HAP-1 (cell line): ENCODE measurements at regions not wholly inside any gene's neighbourhood (a gene's known extent, or its start where the extent isn't known, plus 50 kb on each side); places are given as distances from the start of the nearest gene placed in this dataset.

Experiments
- DNase-seq, 2 experiments: peaks; one replicate each; pipeline ENCODE4 v3.0.0-alpha.2; 2016 to 2020; ENCODE audit warnings: low spot score in 2 of 2
- H3K27me3 ChIP-seq: fragments of 250-450 bp; sonication (Bioruptor Pico); 2 replicates; pipeline ENCODE4 v1.5.1; 2020; ENCODE audit warnings: low read depth, mild to moderate bottlenecking, moderate library complexity
- H3K36me3 ChIP-seq: fragments of 250-450 bp; sonication (Bioruptor Pico); replicated peaks from 2 replicates; pipeline ENCODE4 v1.5.1; 2020; ENCODE audit warnings: mild to moderate bottlenecking
- H3K4me1 ChIP-seq: fragments of 250-450 bp; sonication (Bioruptor Pico); 2 replicates; pipeline ENCODE4 v1.5.1; 2020; ENCODE audit warnings: mild to moderate bottlenecking
- H3K4me3 ChIP-seq: fragments of 250-450 bp; sonication (Bioruptor Pico); 2 replicates; pipeline ENCODE4 v1.5.1; 2020; ENCODE audit warnings: mild to moderate bottlenecking, moderate library complexity
- H3K9me3 ChIP-seq: fragments of 250-450 bp; sonication (Bioruptor Pico); 2 replicates; pipeline ENCODE4 v1.5.1; 2020; ENCODE audit warnings: mild to moderate bottlenecking, moderate library complexity
- in situ Hi-C: fragments of 300-500 bp; cut with MboI; formaldehyde crosslinking; loops from 3 replicates; pipeline ENCODE4 v1.14.3; 2020; ENCODE audit warnings: low sequenced_read_pairs, inconsistent platforms, mixed read lengths

DNA sequence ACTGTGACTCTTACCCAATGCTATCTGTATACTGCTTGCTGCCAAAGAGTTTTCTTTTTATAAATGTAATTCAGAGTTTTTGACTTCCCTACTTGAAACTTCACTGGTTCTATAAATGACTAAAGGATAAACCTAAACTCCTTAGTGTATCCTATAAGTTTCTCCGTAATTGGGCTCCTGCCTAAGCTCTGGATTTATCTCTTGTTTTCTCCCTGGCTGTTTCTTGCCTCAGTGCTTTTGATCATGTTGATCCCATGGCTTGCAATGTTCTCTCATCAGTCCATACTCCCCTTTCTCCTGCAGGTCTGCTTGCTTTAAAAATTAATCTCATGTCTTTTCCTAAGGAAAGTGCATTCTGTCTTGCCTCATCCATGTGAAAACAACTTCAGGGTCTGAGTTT is 1543.1 kb upstream of the IGFBP7 start:
- H3K27me3 ChIP-seq, result no peaks in the 10 kb centered on the region
- in situ Hi-C loops, result no loop called here
- no peak for DNase-seq
- H3K9me3 ChIP-seq, result no peaks in the 10 kb centered on the region
- H3K36me3 ChIP-seq, result no peaks in the 10 kb centered on the region
- no peak overlapping the region for H3K4me3 ChIP-seq
- H3K4me1 ChIP-seq, result no peaks in the 10 kb centered on the region

GRCh38 chr4:58649226-58649625 is 1539.0 kb upstream of the IGFBP7 start:
- H3K36me3 ChIP-seq, result no peaks in the 10 kb centered on the region
- no peaks in the 10 kb centered on the region for H3K4me1 ChIP-seq
- in situ Hi-C loops, result no loop called here
- no peak overlapping the region for H3K4me3 ChIP-seq
- H3K9me3 ChIP-seq, result no peaks in the 10 kb centered on the region
- DNase-seq, result no peak
- no peaks in the 10 kb centered on the region for H3K27me3 ChIP-seq

DNA sequence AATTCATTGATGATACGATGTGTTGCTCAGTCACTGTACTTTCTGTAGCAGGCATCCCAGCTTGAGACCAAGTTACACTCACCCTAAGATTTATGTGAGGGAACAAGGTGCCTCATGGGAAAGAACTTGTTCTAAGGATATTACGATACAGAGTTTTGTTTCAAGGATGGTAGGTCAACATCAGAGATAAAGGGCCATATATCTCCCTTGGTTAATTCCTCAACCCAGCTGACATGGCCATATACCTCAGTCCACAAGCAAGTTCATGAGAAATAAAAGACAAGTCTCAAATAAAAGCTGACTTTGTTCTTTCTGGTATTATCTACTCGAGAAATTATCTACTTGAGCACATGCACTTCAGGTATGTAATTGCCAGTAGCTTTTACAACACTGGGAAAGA is 1535.9 kb upstream of the IGFBP7 start:
- Histone ChIP-seq H3K36me3 (no peaks in the 10 kb centered on the region), H3K27me3 (no peaks in the 10 kb centered on the region)
- in situ Hi-C loops, result no loop called here

GRCh38 chr4:58644549-58644948 is 1534.4 kb upstream of the IGFBP7 start:
- H3K9me3 ChIP-seq, result no peaks in the 10 kb centered on the region
- no peak overlapping the region for H3K4me3 ChIP-seq
- no peaks in the 10 kb centered on the region for H3K27me3 ChIP-seq
- no peaks in the 10 kb centered on the region for H3K4me1 ChIP-seq
- in situ Hi-C loops, result no loop called here
- DNase-seq, result no peak
- H3K36me3 ChIP-seq, result no peaks in the 10 kb centered on the region

More for the DNA sequence above, 1535.9 kb upstream of the IGFBP7 start:
- no peaks in the 10 kb centered on the region for H3K9me3 ChIP-seq
- H3K4me1 ChIP-seq, result no peaks in the 10 kb centered on the region
- DNase-seq, result no peak
- H3K4me3 ChIP-seq, result no peak overlapping the region

DNA sequence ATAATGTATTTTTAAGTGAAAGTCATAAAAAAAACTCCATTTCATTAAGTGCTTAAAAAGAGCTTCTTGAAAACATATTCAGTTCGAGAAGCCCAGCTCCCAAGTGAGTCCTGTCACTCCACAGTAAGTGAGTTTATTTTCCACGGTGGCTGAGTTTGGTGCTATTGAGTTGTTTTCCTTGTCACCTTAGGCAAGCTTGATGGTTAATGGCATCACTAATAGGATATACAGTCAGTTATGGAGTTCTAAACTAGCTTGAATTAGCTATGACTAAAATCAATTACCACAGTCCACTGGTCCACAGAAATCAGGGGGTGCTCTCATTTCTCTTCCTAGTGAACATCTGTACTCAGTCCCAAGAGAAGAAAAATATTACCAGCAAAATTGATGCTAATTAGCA is 1526.2 kb upstream of the IGFBP7 start:
- no peak overlapping the region for H3K4me3 ChIP-seq
- H3K4me1 ChIP-seq, result peaks cover 11% of the 10 kb centered on the region
- in situ Hi-C loops, result no loop called here
- no peak for DNase-seq
- no peaks in the 10 kb centered on the region for H3K9me3 ChIP-seq
- no peaks in the 10 kb centered on the region for H3K36me3 ChIP-seq
- H3K27me3 ChIP-seq, result no peaks in the 10 kb centered on the region

GRCh38 chr4:58617226-58617625 is 1507.0 kb upstream of the IGFBP7 start:
- Histone ChIP-seq H3K27me3 (no peaks in the 10 kb centered on the region), H3K36me3 (no peaks in the 10 kb centered on the region), H3K4me1 (no peaks in the 10 kb centered on the region), H3K4me3 (no peak overlapping the region), H3K9me3 (no peaks in the 10 kb centered on the region; the same call in 1 of the 2 replicates)
- in situ Hi-C loops, result no loop called here
- DNase-seq, result no peak

- in situ Hi-C loops, result no loop called here
- no peaks in the 10 kb centered on the region for H3K27me3 ChIP-seq
- no peak for DNase-seq
- H3K4me3 ChIP-seq, result no peak overlapping the region
- H3K36me3 ChIP-seq, result no peaks in the 10 kb centered on the region
- no peaks in the 10 kb centered on the region for H3K4me1 ChIP-seq
- H3K9me3 ChIP-seq, result no peaks in the 10 kb centered on the region
These were observed 1500.8 kb upstream of the IGFBP7 start for GRCh38 chr4:58611012-58611411.

DNA sequence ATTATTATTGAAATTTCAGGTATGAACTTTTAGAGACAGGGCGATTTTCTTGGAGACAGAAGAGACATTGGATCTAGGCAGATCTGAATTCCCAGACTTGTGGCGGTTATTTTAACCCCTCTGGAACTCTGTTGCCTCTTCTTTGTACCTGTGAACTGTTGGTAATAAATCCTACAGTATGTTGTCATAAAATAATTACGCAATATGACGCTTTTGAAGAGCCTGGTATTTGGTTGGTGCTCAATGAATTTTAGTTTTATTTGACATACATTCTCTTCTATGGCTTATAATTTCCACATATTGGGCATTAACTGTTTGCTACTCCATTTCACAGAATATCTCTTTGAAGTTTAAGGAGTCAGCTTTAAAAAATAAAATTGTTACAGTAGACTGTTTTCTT is 1496.1 kb upstream of the IGFBP7 start:
- no peak for DNase-seq
- in situ Hi-C loops, result no loop called here

GRCh38 chr4:58603951-58604350 is 1493.8 kb upstream of the IGFBP7 start:
- no peak for DNase-seq
- in situ Hi-C loops, result no loop called here
- peaks cover 16% of the 10 kb centered on the region for H3K4me1 ChIP-seq
- H3K9me3 ChIP-seq, result no peaks in the 10 kb centered on the region
- H3K27me3 ChIP-seq, result no peaks in the 10 kb centered on the region
- no peaks in the 10 kb centered on the region for H3K36me3 ChIP-seq
- no peak overlapping the region for H3K4me3 ChIP-seq

More for the DNA sequence above, 1496.1 kb upstream of the IGFBP7 start:
- Histone ChIP-seq H3K9me3 (no peaks in the 10 kb centered on the region), H3K36me3 (no peaks in the 10 kb centered on the region), H3K4me3 (no peak overlapping the region), H3K27me3 (no peaks in the 10 kb centered on the region), H3K4me1 (peaks cover 16% of the 10 kb centered on the region)

DNA sequence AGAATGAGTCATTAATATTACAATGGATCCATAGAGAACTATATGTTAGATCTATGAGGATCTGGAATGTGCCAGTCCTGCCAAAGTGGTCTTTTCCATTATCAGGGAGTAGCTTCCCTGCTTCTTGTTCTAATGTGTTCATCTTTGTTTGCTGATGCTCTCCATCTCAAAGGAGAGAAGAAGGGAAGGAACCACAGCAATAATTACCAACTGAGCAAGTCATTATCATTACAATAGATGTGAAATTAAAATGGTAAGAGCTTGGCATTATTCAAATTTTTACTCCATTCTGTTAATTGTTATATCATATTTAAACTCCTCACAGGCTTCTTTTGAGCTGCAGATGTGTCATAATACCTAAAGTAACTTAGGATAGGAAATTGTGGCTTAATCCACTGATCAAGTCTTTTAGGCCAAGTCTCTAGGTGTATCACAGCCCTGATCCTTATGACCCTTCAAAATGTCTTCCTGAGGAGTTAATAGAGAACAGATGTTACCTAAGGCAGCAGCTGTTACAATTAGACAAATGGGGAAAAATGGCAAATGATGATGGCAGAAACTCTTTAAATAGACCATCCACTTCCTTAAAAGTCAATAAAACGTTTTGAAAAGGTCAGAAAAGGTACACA is 1492.7 kb upstream of the IGFBP7 start:
- DNase-seq, result peak; percentile 57 to 93
- Histone ChIP-seq H3K4me1 (peaks cover 16% of the 10 kb centered on the region), H3K27me3 (no peaks in the 10 kb centered on the region), H3K9me3 (no peaks in the 10 kb centered on the region), H3K4me3 (no peak overlapping the region), H3K36me3 (no peaks in the 10 kb centered on the region)
- in situ Hi-C loops, result no loop called here

GRCh38 chr4:58602022-58602421 is 1491.8 kb upstream of the IGFBP7 start:
- Histone ChIP-seq H3K9me3 (no peaks in the 10 kb centered on the region), H3K4me1 (peaks cover 21% of the 10 kb centered on the region), H3K27me3 (no peaks in the 10 kb centered on the region), H3K4me3 (no peak overlapping the region), H3K36me3 (no peaks in the 10 kb centered on the region)
- in situ Hi-C loops, result no loop called here
- peak in 1 of 2 experiments; percentile 59 for DNase-seq

DNA sequence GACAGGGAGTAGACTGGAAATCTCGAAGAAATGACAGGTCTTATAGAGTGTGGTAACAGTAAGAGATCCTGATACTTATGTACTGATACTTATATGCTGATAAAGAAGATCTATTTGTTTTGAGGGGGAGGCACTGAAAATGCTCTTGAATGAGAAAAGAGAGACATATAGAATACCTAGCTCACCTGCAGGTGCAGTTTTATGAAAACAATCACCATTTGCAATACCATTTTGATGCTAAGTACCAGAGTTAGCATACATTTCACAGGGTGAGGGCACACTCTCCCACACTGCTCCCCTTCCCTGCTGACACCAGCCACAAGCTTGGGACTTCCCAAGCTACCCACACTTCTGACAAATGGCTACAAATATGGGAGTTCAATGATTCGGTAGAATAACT is 1490.1 kb upstream of the IGFBP7 start:
- DNase-seq, result no peak
- H3K9me3 ChIP-seq, result no peaks in the 10 kb centered on the region
- in situ Hi-C loops, result no loop called here
- H3K36me3 ChIP-seq, result no peaks in the 10 kb centered on the region
- no peaks in the 10 kb centered on the region for H3K27me3 ChIP-seq
- H3K4me3 ChIP-seq, result no peak overlapping the region
- H3K4me1 ChIP-seq, result peaks cover 28% of the 10 kb centered on the region

DNA sequence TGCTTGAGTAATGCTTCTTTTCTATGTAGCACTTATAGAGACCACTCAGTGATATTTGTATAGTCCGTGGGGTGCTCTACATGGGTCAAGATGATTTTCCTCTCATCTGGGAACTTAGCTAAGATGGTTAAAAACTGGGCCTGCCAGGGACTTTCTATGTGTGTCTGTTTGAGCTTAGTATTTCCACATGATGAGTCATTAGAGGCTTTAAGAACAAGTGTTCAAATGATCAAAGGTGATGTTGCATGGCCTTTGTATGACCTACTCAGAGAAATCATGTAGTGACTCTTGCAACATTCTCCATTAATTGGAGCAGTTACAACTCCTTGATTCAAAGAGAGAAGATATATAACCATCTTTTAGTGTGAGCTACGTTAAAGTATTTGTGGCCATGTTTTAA is 1480.5 kb upstream of the IGFBP7 start:
- in situ Hi-C loops, result no loop called here

DNA sequence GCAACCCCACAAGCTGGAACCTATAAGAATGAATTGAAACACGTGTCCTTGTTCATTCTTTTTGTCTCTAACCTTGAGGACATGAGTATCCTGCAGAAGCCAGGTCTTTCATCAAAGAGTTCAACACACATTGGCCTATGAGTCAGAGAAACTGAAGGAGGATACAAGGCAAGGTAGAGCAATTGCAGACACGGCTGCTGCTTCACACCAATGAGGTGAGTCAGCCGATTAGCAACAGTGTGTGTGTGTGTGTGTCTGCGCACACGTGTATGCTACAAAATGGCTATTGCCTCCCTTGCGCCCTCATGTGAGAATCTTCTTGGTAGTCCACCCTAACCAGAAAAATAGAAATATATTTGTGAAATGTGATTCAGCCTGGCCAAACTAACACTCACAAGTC is 1477.7 kb upstream of the IGFBP7 start:
- no peaks in the 10 kb centered on the region for H3K27me3 ChIP-seq
- in situ Hi-C loops, result no loop called here

More for the DNA sequence above, 1480.5 kb upstream of the IGFBP7 start:
- no peak for DNase-seq
- H3K36me3 ChIP-seq, result no peaks in the 10 kb centered on the region
- H3K4me3 ChIP-seq, result no peak overlapping the region
- no peaks in the 10 kb centered on the region for H3K27me3 ChIP-seq
- H3K9me3 ChIP-seq, result no peaks in the 10 kb centered on the region
- H3K4me1 ChIP-seq, result no peaks in the 10 kb centered on the region

GRCh38 chr4:58566260-58566659 is 1456.1 kb upstream of the IGFBP7 start:
- no peaks in the 10 kb centered on the region for H3K36me3 ChIP-seq
- no peaks in the 10 kb centered on the region for H3K9me3 ChIP-seq
- DNase-seq, result peak; percentile 7 to 54
- no peak overlapping the region for H3K4me3 ChIP-seq
- in situ Hi-C loops, result no loop called here
- no peaks in the 10 kb centered on the region for H3K27me3 ChIP-seq
- no peaks in the 10 kb centered on the region; the same call in 1 of the 2 replicates for H3K4me1 ChIP-seq

More for the DNA sequence above, 1477.7 kb upstream of the IGFBP7 start:
- H3K9me3 ChIP-seq, result no peaks in the 10 kb centered on the region
- no peak for DNase-seq
- H3K36me3 ChIP-seq, result no peaks in the 10 kb centered on the region
- H3K4me3 ChIP-seq, result no peak overlapping the region
- H3K4me1 ChIP-seq, result no peaks in the 10 kb centered on the region
